ENCODE measurements at regions not wholly inside any gene's neighbourhood (a gene's known extent, or its start where the extent isn't known, plus 50 kb on each side); places are given as distances from the start of the nearest gene placed in this dataset.

DNA sequence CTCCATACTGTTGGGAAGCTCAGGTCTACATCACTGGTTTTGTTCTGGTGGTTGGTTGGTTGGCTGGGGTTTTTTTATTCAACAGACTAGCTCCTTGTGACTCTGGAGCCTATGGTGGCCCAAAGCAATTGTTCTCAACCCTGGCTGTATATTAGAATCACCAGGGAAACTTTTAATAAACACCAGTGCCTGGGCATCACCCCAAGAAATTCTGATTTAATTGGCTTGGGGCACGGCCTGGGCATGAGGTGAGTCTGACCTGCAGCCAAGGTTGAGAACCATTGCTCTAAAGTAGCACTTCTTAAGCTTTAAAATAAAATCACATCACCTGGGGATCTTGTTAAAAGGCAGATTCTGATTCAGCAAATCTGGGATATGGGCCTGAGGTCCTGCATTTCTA is 184.1 kb downstream of the C1D start:
- TF ChIP-seq, protein P1, sequence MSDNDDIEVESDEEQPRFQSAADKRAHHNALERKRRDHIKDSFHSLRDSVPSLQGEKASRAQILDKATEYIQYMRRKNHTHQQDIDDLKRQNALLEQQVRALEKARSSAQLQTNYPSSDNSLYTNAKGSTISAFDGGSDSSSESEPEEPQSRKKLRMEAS (IDR thresholded peaks at IDR 0.05): no peak
- TF ChIP-seq, protein P2, sequence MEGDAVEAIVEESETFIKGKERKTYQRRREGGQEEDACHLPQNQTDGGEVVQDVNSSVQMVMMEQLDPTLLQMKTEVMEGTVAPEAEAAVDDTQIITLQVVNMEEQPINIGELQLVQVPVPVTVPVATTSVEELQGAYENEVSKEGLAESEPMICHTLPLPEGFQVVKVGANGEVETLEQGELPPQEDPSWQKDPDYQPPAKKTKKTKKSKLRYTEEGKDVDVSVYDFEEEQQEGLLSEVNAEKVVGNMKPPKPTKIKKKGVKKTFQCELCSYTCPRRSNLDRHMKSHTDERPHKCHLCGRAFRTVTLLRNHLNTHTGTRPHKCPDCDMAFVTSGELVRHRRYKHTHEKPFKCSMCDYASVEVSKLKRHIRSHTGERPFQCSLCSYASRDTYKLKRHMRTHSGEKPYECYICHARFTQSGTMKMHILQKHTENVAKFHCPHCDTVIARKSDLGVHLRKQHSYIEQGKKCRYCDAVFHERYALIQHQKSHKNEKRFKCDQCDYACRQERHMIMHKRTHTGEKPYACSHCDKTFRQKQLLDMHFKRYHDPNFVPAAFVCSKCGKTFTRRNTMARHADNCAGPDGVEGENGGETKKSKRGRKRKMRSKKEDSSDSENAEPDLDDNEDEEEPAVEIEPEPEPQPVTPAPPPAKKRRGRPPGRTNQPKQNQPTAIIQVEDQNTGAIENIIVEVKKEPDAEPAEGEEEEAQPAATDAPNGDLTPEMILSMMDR (IDR thresholded peaks at IDR 0.05; ENCODE audit: low read depth, low read length, missing input control): no peak
- TF ChIP-seq RXRA (IDR thresholded peaks at IDR 0.05): no peak
- no peak for TF ChIP-seq RAD21 (IDR thresholded peaks at IDR 0.05)
- no peak for TF ChIP-seq GABPA (IDR thresholded peaks at IDR 0.05 in 1 of 2, conservative IDR thresholded peaks at IDR 0.05 in 1 of 2)
- no peak for TF ChIP-seq SP1 (IDR thresholded peaks at IDR 0.05)
- TF ChIP-seq FOXA2 (IDR thresholded peaks at IDR 0.05): no peak
